Keratinocyte (primary cell): ENCODE measurements at regions not wholly inside any gene's neighbourhood (a gene's known extent, or its start where the extent isn't known, plus 50 kb on each side); places are given as distances from the start of the nearest gene placed in this dataset.

Experiments
- DNase-seq: peaks from one replicate; pipeline ENCODE4 v3.0.0-alpha.2; 2011; ENCODE audit warnings: low read depth, missing footprints, low spot score
- FAIRE-seq: peaks from 2 replicates; lab custom pipeline; 2011; peaks lifted over from hg19 to GRCh38; lab: Jason Lieb, UNC
- H2AFZ ChIP-seq: 2 replicates; pipeline ENCODE4 v1.6.0; 2012; ENCODE audit warnings: low read length, control low read depth, inconsistent platforms; ENCODE audit not compliant: control insufficient read depth
- H3K27ac ChIP-seq: 2 replicates; pipeline ENCODE4 v1.5.1; 2011; ENCODE audit warnings: low read length; ENCODE audit not compliant: control insufficient read depth, insufficient read depth
- H3K27me3 ChIP-seq: 3 replicates; pipeline ENCODE4 v1.6.0; 2011; ENCODE audit warnings: low read length; ENCODE audit not compliant: control insufficient read depth, insufficient read depth; ENCODE audit errors: extremely low read depth
- H3K36me3 ChIP-seq, 2 experiments: 2 replicates in 1 of 2; 3 replicates in 1 of 2; pipeline ENCODE4 v1.5.1; 2011; ENCODE audit warnings: low read length in 2 of 2, mild to moderate bottlenecking in 1 of 2; ENCODE audit not compliant: control insufficient read depth in 2 of 2, insufficient read depth in 2 of 2; ENCODE audit errors: extremely low read depth in 1 of 2
- H3K4me1 ChIP-seq: 3 replicates; pipeline ENCODE4 v1.5.1; 2011; ENCODE audit warnings: low read length; ENCODE audit not compliant: control insufficient read depth, insufficient read depth; ENCODE audit errors: extremely low read depth
- H3K4me2 ChIP-seq: 3 replicates; pipeline ENCODE4 v1.6.0; 2011; ENCODE audit warnings: low read depth, low read length; ENCODE audit not compliant: control insufficient read depth, insufficient read depth; ENCODE audit errors: extremely low read depth
- H3K4me3 ChIP-seq, 3 experiments: fragments of 200-600 bp in 1 of 3; sonication (generic) in 1 of 3; 2 replicates in 2 of 3; 3 replicates in 1 of 3; pipeline ENCODE4 v1.5.1; 2011 to 2016; ENCODE audit warnings: low read length in 3 of 3, mild to moderate bottlenecking in 3 of 3, control low read depth in 2 of 3, inconsistent platforms in 1 of 3, low read depth in 1 of 3, mixed read lengths in 1 of 3, mixed run types in 1 of 3, moderate library complexity in 1 of 3; ENCODE audit not compliant: control insufficient read depth in 2 of 3, insufficient read depth in 2 of 3; ENCODE audit errors: extremely low read depth in 1 of 3
- H3K79me2 ChIP-seq: 2 replicates; pipeline ENCODE4 v1.6.0; 2012; ENCODE audit warnings: low read length; ENCODE audit not compliant: control insufficient read depth, insufficient read depth
- H3K9ac ChIP-seq: 3 replicates; pipeline ENCODE4 v1.6.0; 2011; ENCODE audit warnings: low read length; ENCODE audit not compliant: control insufficient read depth, insufficient read depth; ENCODE audit errors: extremely low read depth
- H3K9me1 ChIP-seq: 3 replicates; pipeline ENCODE4 v1.6.0; 2011; ENCODE audit warnings: low read length; ENCODE audit not compliant: control insufficient read depth, insufficient read depth; ENCODE audit errors: extremely low read depth
- H3K9me3 ChIP-seq: 2 replicates; pipeline ENCODE4 v1.5.1; 2012; ENCODE audit warnings: low read depth, low read length; ENCODE audit not compliant: control insufficient read depth
- H4K20me1 ChIP-seq: 3 replicates; pipeline ENCODE4 v1.6.0; 2011; ENCODE audit warnings: low read length; ENCODE audit not compliant: control insufficient read depth, insufficient read depth; ENCODE audit errors: extremely low read depth
- EZH2 ChIP-seq: IDR thresholded peaks from one replicate; pipeline ENCODE4 v1.6.1; 2012; ENCODE audit warnings: inconsistent platforms, mild to moderate bottlenecking, low read length, moderate library complexity
- dilution Hi-C: fragments of 300-500 bp; cut with MboI; formaldehyde crosslinking; loops from one replicate; pipeline ENCODE4 v1.7.0; 2020; ENCODE audit warnings: low sequenced_read_pairs; ENCODE audit not compliant: extremely low pct_ligation_motif_present
- TF ChIP-seq, protein P1 (sequence below), 3 experiments: IDR thresholded peaks in 1 of 3; conservative IDR thresholded peaks in 1 of 3; optimal IDR thresholded peaks in 1 of 3; 2 replicates in 2 of 3; 3 replicates in 1 of 3; pipeline versions ENCODE3 to v1.5.1; 2011; ENCODE audit warnings: low read length in 3 of 3, mild to moderate bottlenecking in 3 of 3, moderate library complexity in 2 of 3, control low read depth in 1 of 3, inconsistent platforms in 1 of 3; ENCODE audit not compliant: insufficient read depth in 2 of 3; ENCODE audit errors: extremely low read depth in 1 of 3

DNA sequence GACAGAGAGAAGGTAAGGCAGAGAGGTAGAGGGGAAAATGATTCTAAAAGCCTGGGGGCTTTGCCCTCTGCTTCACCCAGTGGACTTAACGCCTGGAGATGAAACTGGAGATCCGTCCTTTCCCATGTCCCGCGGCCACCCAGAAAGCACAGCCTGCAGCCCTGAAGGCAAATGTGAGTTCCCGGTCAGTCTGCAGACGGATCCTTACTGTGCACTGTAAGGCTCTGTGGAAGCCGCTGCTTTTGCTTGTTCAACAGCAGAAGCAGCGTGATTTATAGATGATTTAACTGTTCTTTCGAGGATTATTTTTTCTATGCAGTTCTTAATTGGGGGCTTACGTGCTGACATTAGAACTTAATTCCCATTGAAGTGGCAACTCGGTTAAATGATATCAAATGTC is 290.4 kb downstream of the FOXL1 start:
- H4K20me1 ChIP-seq: no peaks in the 10 kb centered on the region
- H2AFZ ChIP-seq: no peak overlapping the region
- no peak overlapping the region for H3K9ac ChIP-seq
- no peak for FAIRE-seq
- H3K79me2 ChIP-seq: no peaks in the 10 kb centered on the region
- no peaks in the 10 kb centered on the region for H3K4me1 ChIP-seq
- no peak overlapping the region for H3K4me3 ChIP-seq
- no peak for DNase-seq
- dilution Hi-C loops: no loop called here
- no peak overlapping the region for H3K27ac ChIP-seq
- TF ChIP-seq, protein P1, sequence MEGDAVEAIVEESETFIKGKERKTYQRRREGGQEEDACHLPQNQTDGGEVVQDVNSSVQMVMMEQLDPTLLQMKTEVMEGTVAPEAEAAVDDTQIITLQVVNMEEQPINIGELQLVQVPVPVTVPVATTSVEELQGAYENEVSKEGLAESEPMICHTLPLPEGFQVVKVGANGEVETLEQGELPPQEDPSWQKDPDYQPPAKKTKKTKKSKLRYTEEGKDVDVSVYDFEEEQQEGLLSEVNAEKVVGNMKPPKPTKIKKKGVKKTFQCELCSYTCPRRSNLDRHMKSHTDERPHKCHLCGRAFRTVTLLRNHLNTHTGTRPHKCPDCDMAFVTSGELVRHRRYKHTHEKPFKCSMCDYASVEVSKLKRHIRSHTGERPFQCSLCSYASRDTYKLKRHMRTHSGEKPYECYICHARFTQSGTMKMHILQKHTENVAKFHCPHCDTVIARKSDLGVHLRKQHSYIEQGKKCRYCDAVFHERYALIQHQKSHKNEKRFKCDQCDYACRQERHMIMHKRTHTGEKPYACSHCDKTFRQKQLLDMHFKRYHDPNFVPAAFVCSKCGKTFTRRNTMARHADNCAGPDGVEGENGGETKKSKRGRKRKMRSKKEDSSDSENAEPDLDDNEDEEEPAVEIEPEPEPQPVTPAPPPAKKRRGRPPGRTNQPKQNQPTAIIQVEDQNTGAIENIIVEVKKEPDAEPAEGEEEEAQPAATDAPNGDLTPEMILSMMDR (optimal IDR thresholded peaks at IDR 0.05 in 1 of 3, IDR thresholded peaks at IDR 0.05 in 1 of 3, conservative IDR thresholded peaks at IDR 0.05 in 1 of 3; ENCODE audit: extremely low read depth in 1 of 3, insufficient read depth in 2 of 3, low read length in 3 of 3): no peak
- no peak for TF ChIP-seq EZH2
- H3K4me2 ChIP-seq: no peak overlapping the region
- H3K9me3 ChIP-seq: peaks cover 2% of the 10 kb centered on the region
- no peaks in the 10 kb centered on the region for H3K36me3 ChIP-seq
- peaks cover 13% of the 10 kb centered on the region for H3K27me3 ChIP-seq
- H3K9me1 ChIP-seq: no peaks in the 10 kb centered on the region

DNA sequence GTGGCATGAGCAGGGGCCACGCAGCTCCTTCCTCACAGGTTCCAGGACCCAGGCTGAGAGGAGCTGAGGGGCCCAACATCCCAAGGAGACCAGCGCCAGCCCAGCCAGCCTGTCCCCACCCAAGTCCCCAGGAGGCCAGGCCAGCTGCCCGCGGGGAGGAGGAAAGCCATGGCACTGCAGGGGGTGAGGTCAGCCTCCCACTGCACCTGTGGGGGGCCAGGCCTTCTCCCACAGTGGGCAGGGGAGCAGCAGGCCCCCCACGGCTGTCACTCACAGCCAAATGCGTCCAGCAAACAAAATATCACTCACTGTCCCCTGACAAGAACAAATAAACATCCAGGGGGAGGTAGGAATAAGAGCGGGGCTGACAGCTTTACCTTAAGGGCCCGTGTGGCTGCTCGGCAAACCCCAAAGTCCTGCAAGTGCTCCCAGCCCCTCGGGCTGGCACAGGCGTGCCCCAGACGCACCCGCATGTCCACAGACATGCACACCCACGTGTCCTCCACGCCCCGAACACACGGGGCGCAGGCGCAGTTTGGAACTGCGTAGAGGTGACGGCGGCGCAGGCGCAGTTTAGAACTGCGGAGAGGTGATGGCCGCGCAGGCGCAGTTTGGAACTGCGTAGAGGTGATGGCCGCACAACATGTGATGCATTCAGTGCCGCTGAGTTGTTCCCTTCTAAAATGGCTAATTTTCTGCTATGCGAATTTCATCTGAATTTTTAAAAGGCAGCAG is 291.1 kb downstream of the FOXL1 start:
- FAIRE-seq (no peak), DNase-seq (no peak)
- Histone ChIP-seq H2AFZ (no peak overlapping the region), H3K9me1 (no peaks in the 10 kb centered on the region), H3K9ac (no peak overlapping the region), H3K4me1 (no peaks in the 10 kb centered on the region), H3K27ac (no peak overlapping the region), H3K4me3 (no peak overlapping the region), H4K20me1 (no peaks in the 10 kb centered on the region), H3K27me3 (peaks cover 15% of the 10 kb centered on the region), H3K9me3 (peaks cover 2% of the 10 kb centered on the region), H3K79me2 (no peaks in the 10 kb centered on the region), H3K4me2 (no peak overlapping the region), H3K36me3 (no peaks in the 10 kb centered on the region)
- dilution Hi-C loops: no loop called here
- TF ChIP-seq, protein P1 (optimal IDR thresholded peaks at IDR 0.05 in 1 of 3, IDR thresholded peaks at IDR 0.05 in 1 of 3, conservative IDR thresholded peaks at IDR 0.05 in 1 of 3; ENCODE audit: extremely low read depth in 1 of 3, insufficient read depth in 2 of 3, low read length in 3 of 3): no peak
- TF ChIP-seq EZH2: no peak
